ENCODE measurements at regions not wholly inside any gene's neighbourhood (a gene's known extent, or its start where the extent isn't known, plus 50 kb on each side); places are given as distances from the start of the nearest gene placed in this dataset.

DNA sequence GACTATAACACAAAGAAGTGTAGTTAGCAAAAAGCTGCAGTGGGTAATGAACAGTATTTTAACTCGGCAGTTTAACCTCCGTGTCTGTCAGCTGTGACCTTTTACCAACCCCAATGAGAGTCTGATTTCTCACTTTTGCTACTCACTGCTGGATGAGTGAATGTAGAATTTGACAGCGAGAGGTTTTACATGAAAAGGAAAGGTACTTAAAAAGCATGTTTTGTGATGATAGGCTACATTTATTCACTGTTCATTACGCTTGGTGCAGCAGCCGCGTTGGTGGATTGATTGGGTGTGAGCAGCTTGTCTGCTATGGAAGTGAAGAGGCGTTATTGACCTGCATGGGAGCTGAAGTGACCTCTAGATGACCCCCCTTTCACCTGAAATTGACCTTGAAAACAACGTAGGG is 867.7 kb downstream of the NR2F1-AS1 start:
- TF ChIP-seq, protein P1, sequence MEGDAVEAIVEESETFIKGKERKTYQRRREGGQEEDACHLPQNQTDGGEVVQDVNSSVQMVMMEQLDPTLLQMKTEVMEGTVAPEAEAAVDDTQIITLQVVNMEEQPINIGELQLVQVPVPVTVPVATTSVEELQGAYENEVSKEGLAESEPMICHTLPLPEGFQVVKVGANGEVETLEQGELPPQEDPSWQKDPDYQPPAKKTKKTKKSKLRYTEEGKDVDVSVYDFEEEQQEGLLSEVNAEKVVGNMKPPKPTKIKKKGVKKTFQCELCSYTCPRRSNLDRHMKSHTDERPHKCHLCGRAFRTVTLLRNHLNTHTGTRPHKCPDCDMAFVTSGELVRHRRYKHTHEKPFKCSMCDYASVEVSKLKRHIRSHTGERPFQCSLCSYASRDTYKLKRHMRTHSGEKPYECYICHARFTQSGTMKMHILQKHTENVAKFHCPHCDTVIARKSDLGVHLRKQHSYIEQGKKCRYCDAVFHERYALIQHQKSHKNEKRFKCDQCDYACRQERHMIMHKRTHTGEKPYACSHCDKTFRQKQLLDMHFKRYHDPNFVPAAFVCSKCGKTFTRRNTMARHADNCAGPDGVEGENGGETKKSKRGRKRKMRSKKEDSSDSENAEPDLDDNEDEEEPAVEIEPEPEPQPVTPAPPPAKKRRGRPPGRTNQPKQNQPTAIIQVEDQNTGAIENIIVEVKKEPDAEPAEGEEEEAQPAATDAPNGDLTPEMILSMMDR (IDR thresholded peaks at IDR 0.05 in 4 of 5, conservative IDR thresholded peaks at IDR 0.05 in 1 of 5), result no peak
- TF ChIP-seq POLR2A (IDR thresholded peaks at IDR 0.05), result no peak
